ENCODE measurements at regions not wholly inside any gene's neighbourhood (a gene's known extent, or its start where the extent isn't known, plus 50 kb on each side); places are given as distances from the start of the nearest gene placed in this dataset.

GRCh38 chr3:182722907-182723306, 70.4 kb upstream of the ATP11B start:
- H3K36me3 ChIP-seq (ENCODE audit: control insufficient read depth, insufficient read depth, low read length) = no peaks in the 10 kb centered on the region
- peaks cover 5% of the 10 kb centered on the region for H3K4me1 ChIP-seq (ENCODE audit: control insufficient read depth, insufficient read depth, low read length)
- no peaks in the 10 kb centered on the region for H3K27me3 ChIP-seq (ENCODE audit: control insufficient read depth, insufficient read depth, low read length)
- no peaks in the 10 kb centered on the region for H3K9me3 ChIP-seq (replicated peaks; ENCODE audit: control insufficient read depth, low read depth, low read length)
- H3K27ac ChIP-seq (ENCODE audit: low read length) = no peak overlapping the region
- no peak overlapping the region for H3K4me3 ChIP-seq (ENCODE audit: low read length)
- WGBS (ENCODE audit: insufficient coverage) = 87% methylated on average over 3 of the region's 6 CpGs
- no peak for DNase-seq

GRCh38 chr3:182723596-182723995, 69.7 kb upstream of the ATP11B start:
- no peak overlapping the region for H3K4me3 ChIP-seq (ENCODE audit: low read length)
- DNase-seq = no peak
- H3K27ac ChIP-seq (ENCODE audit: low read length) = no peak overlapping the region
- no peaks in the 10 kb centered on the region for H3K36me3 ChIP-seq (ENCODE audit: control insufficient read depth, insufficient read depth, low read length)
- WGBS (ENCODE audit: insufficient coverage) = 100% methylated on average over 1 of the region's 4 CpGs
- H3K9me3 ChIP-seq (replicated peaks; ENCODE audit: control insufficient read depth, low read depth, low read length) = no peaks in the 10 kb centered on the region
- no peaks in the 10 kb centered on the region for H3K27me3 ChIP-seq (ENCODE audit: control insufficient read depth, insufficient read depth, low read length)
- peaks cover 5% of the 10 kb centered on the region for H3K4me1 ChIP-seq (ENCODE audit: control insufficient read depth, insufficient read depth, low read length)

- Histone ChIP-seq H3K4me1 (ENCODE audit: control insufficient read depth, insufficient read depth, low read length) (peaks cover 5% of the 10 kb centered on the region), H3K27ac (ENCODE audit: low read length) (no peak overlapping the region), H3K9me3 (replicated peaks; ENCODE audit: control insufficient read depth, low read depth, low read length) (no peaks in the 10 kb centered on the region), H3K36me3 (ENCODE audit: control insufficient read depth, insufficient read depth, low read length) (no peaks in the 10 kb centered on the region), H3K27me3 (ENCODE audit: control insufficient read depth, insufficient read depth, low read length) (no peaks in the 10 kb centered on the region), H3K4me3 (ENCODE audit: low read length) (peak overlapping the region; percentile 15)
- WGBS (ENCODE audit: insufficient coverage) = 0% methylated on average over 1 of the region's 16 CpGs
- DNase-seq = peak; percentile 14
These were observed 67.7 kb upstream of the ATP11B start for GRCh38 chr3:182725372-182726251.

- H3K27me3 ChIP-seq (ENCODE audit: control insufficient read depth, insufficient read depth, low read length) = no peaks in the 10 kb centered on the region
- H3K9me3 ChIP-seq (replicated peaks; ENCODE audit: control insufficient read depth, low read depth, low read length) = no peaks in the 10 kb centered on the region
- peak overlapping the region; percentile 15 for H3K4me3 ChIP-seq (ENCODE audit: low read length)
- H3K4me1 ChIP-seq (ENCODE audit: control insufficient read depth, insufficient read depth, low read length) = peaks cover 5% of the 10 kb centered on the region
- H3K27ac ChIP-seq (ENCODE audit: low read length) = no peak overlapping the region
- H3K36me3 ChIP-seq (ENCODE audit: control insufficient read depth, insufficient read depth, low read length) = no peaks in the 10 kb centered on the region
- WGBS (ENCODE audit: insufficient coverage) = 67% methylated on average over 1 of the region's 10 CpGs
- no peak for DNase-seq
These were observed 66.8 kb upstream of the ATP11B start for GRCh38 chr3:182726258-182727142.

- peaks cover 5% of the 10 kb centered on the region for H3K4me1 ChIP-seq (ENCODE audit: control insufficient read depth, insufficient read depth, low read length)
- WGBS (ENCODE audit: insufficient coverage) = no CpG with 5 or more reads among the region's 3 CpGs
- H3K4me3 ChIP-seq (ENCODE audit: low read length) = no peak overlapping the region
- H3K27me3 ChIP-seq (ENCODE audit: control insufficient read depth, insufficient read depth, low read length) = no peaks in the 10 kb centered on the region
- H3K9me3 ChIP-seq (replicated peaks; ENCODE audit: control insufficient read depth, low read depth, low read length) = no peaks in the 10 kb centered on the region
- no peak overlapping the region for H3K27ac ChIP-seq (ENCODE audit: low read length)
- H3K36me3 ChIP-seq (ENCODE audit: control insufficient read depth, insufficient read depth, low read length) = no peaks in the 10 kb centered on the region
- DNase-seq = no peak
These were observed 65.1 kb upstream of the ATP11B start for GRCh38 chr3:182728238-182728637.

GRCh38 chr3:182729903-182730674, 63.2 kb upstream of the ATP11B start:
- Histone ChIP-seq H3K27ac (ENCODE audit: low read length) (no peak overlapping the region), H3K4me3 (ENCODE audit: low read length) (no peak overlapping the region), H3K9me3 (replicated peaks; ENCODE audit: control insufficient read depth, low read depth, low read length) (no peaks in the 10 kb centered on the region), H3K4me1 (ENCODE audit: control insufficient read depth, insufficient read depth, low read length) (peaks cover 5% of the 10 kb centered on the region), H3K36me3 (ENCODE audit: control insufficient read depth, insufficient read depth, low read length) (no peaks in the 10 kb centered on the region), H3K27me3 (ENCODE audit: control insufficient read depth, insufficient read depth, low read length) (no peaks in the 10 kb centered on the region)
- 73% methylated on average over 3 of the region's 19 CpGs for WGBS (ENCODE audit: insufficient coverage)
- no peak for DNase-seq

GRCh38 chr3:182730675-182731042, 62.6 kb upstream of the ATP11B start:
- H3K36me3 ChIP-seq (ENCODE audit: control insufficient read depth, insufficient read depth, low read length) = no peaks in the 10 kb centered on the region
- H3K27ac ChIP-seq (ENCODE audit: low read length) = no peak overlapping the region
- peaks cover 4% of the 10 kb centered on the region for H3K4me1 ChIP-seq (ENCODE audit: control insufficient read depth, insufficient read depth, low read length)
- H3K4me3 ChIP-seq (ENCODE audit: low read length) = no peak overlapping the region
- no peak for DNase-seq
- H3K27me3 ChIP-seq (ENCODE audit: control insufficient read depth, insufficient read depth, low read length) = no peaks in the 10 kb centered on the region
- WGBS (ENCODE audit: insufficient coverage) = no CpG with 5 or more reads among the region's 1 CpG
- no peaks in the 10 kb centered on the region for H3K9me3 ChIP-seq (replicated peaks; ENCODE audit: control insufficient read depth, low read depth, low read length)

- H3K4me3 ChIP-seq (ENCODE audit: low read length) = no peak overlapping the region
- no peaks in the 10 kb centered on the region for H3K36me3 ChIP-seq (ENCODE audit: control insufficient read depth, insufficient read depth, low read length)
- 80% methylated on average over 2 of the region's 3 CpGs for WGBS (ENCODE audit: insufficient coverage)
- no peak for DNase-seq
- no peaks in the 10 kb centered on the region for H3K9me3 ChIP-seq (replicated peaks; ENCODE audit: control insufficient read depth, low read depth, low read length)
- no peaks in the 10 kb centered on the region for H3K4me1 ChIP-seq (ENCODE audit: control insufficient read depth, insufficient read depth, low read length)
- no peak overlapping the region for H3K27ac ChIP-seq (ENCODE audit: low read length)
- peaks cover under 1% of the 10 kb centered on the region for H3K27me3 ChIP-seq (ENCODE audit: control insufficient read depth, insufficient read depth, low read length)
These were observed 61.5 kb upstream of the ATP11B start for GRCh38 chr3:182731764-182732163.

GRCh38 chr3:182732232-182733015, 60.9 kb upstream of the ATP11B start:
- no peak overlapping the region for H3K27ac ChIP-seq (ENCODE audit: low read length)
- no peak overlapping the region for H3K4me3 ChIP-seq (ENCODE audit: low read length)
- WGBS (ENCODE audit: insufficient coverage) = 74% methylated on average over 3 of the region's 5 CpGs
- peaks cover 2% of the 10 kb centered on the region for H3K27me3 ChIP-seq (ENCODE audit: control insufficient read depth, insufficient read depth, low read length)
- H3K9me3 ChIP-seq (replicated peaks; ENCODE audit: control insufficient read depth, low read depth, low read length) = no peaks in the 10 kb centered on the region
- no peaks in the 10 kb centered on the region for H3K4me1 ChIP-seq (ENCODE audit: control insufficient read depth, insufficient read depth, low read length)
- H3K36me3 ChIP-seq (ENCODE audit: control insufficient read depth, insufficient read depth, low read length) = no peaks in the 10 kb centered on the region
- DNase-seq = no peak
